ENCODE measurements at regions not wholly inside any gene's neighbourhood (a gene's known extent, or its start where the extent isn't known, plus 50 kb on each side); places are given as distances from the start of the nearest gene placed in this dataset.
"Not testable (repeated sequence)": the region's sequence is repeated elsewhere in the genome, so short reads cannot be mapped to it uniquely, and the experiment has no call there.

- no peaks in the 10 kb centered on the region for H3K27me3 ChIP-seq (ENCODE audit: control insufficient read depth in 2 of 2, insufficient read depth in 2 of 2, low read length in 2 of 2)
- H3K9me3 ChIP-seq (ENCODE audit: control insufficient read depth in 2 of 2, low read length in 2 of 2), result no peaks in the 10 kb centered on the region
- no peak overlapping the region for H3K4me3 ChIP-seq (ENCODE audit: low read length in 2 of 2)
- no peak overlapping the region for H3K9ac ChIP-seq (ENCODE audit: low read depth in 1 of 2, low read length in 2 of 2)
- H3K36me3 ChIP-seq (ENCODE audit: control insufficient read depth in 2 of 2, insufficient read depth in 2 of 2, low read length in 2 of 2), result no peaks in the 10 kb centered on the region
- H3K27ac ChIP-seq (ENCODE audit: low read depth in 2 of 2, low read length in 2 of 2), result no peak overlapping the region
- H3K4me1 ChIP-seq (ENCODE audit: control insufficient read depth in 2 of 2, insufficient read depth in 2 of 2, low read length in 2 of 2), result no peaks in the 10 kb centered on the region
Measured at GRCh38 chr16:82295290-82296201, 125.5 kb upstream of the MPHOSPH6 start.

- Histone ChIP-seq H3K9me3 (ENCODE audit: control insufficient read depth in 2 of 2, low read length in 2 of 2) (no peaks in the 10 kb centered on the region), H3K27me3 (ENCODE audit: control insufficient read depth in 2 of 2, insufficient read depth in 2 of 2, low read length in 2 of 2) (no peaks in the 10 kb centered on the region), H3K4me1 (ENCODE audit: control insufficient read depth in 2 of 2, insufficient read depth in 2 of 2, low read length in 2 of 2) (no peaks in the 10 kb centered on the region), H3K27ac (ENCODE audit: low read depth in 2 of 2, low read length in 2 of 2) (no peak overlapping the region), H3K9ac (ENCODE audit: low read depth in 1 of 2, low read length in 2 of 2) (no peak overlapping the region), H3K36me3 (ENCODE audit: control insufficient read depth in 2 of 2, insufficient read depth in 2 of 2, low read length in 2 of 2) (no peaks in the 10 kb centered on the region), H3K4me3 (ENCODE audit: low read length in 2 of 2) (no peak overlapping the region)
Measured at GRCh38 chr16:82293671-82294070, 123.6 kb upstream of the MPHOSPH6 start.

GRCh38 chr16:82287937-82288336, 117.9 kb upstream of the MPHOSPH6 start:
- Histone ChIP-seq H3K27me3 (ENCODE audit: control insufficient read depth in 2 of 2, insufficient read depth in 2 of 2, low read length in 2 of 2) (no peaks in the 10 kb centered on the region), H3K36me3 (ENCODE audit: control insufficient read depth in 2 of 2, insufficient read depth in 2 of 2, low read length in 2 of 2) (no peaks in the 10 kb centered on the region), H3K4me3 (ENCODE audit: low read length in 2 of 2) (no peak overlapping the region), H3K27ac (ENCODE audit: low read depth in 2 of 2, low read length in 2 of 2) (no peak overlapping the region), H3K9me3 (ENCODE audit: control insufficient read depth in 2 of 2, low read length in 2 of 2) (no peaks in the 10 kb centered on the region), H3K4me1 (ENCODE audit: control insufficient read depth in 2 of 2, insufficient read depth in 2 of 2, low read length in 2 of 2) (no peaks in the 10 kb centered on the region), H3K9ac (ENCODE audit: low read depth in 1 of 2, low read length in 2 of 2) (no peak overlapping the region)

- H3K4me1 ChIP-seq (ENCODE audit: control insufficient read depth in 2 of 2, insufficient read depth in 2 of 2, low read length in 2 of 2), result no peaks in the 10 kb centered on the region
- no peak overlapping the region for H3K9ac ChIP-seq (ENCODE audit: low read depth in 1 of 2, low read length in 2 of 2)
- H3K27me3 ChIP-seq (ENCODE audit: control insufficient read depth in 2 of 2, insufficient read depth in 2 of 2, low read length in 2 of 2), result no peaks in the 10 kb centered on the region
- H3K9me3 ChIP-seq (ENCODE audit: control insufficient read depth in 2 of 2, low read length in 2 of 2), result no peaks in the 10 kb centered on the region
- no peak overlapping the region for H3K4me3 ChIP-seq (ENCODE audit: low read length in 2 of 2)
- H3K36me3 ChIP-seq (ENCODE audit: control insufficient read depth in 2 of 2, insufficient read depth in 2 of 2, low read length in 2 of 2), result no peaks in the 10 kb centered on the region
- H3K27ac ChIP-seq (ENCODE audit: low read depth in 2 of 2, low read length in 2 of 2), result no peak overlapping the region
Measured at GRCh38 chr16:82282662-82283061, 112.6 kb upstream of the MPHOSPH6 start.

- Histone ChIP-seq H3K27me3 (ENCODE audit: control insufficient read depth in 2 of 2, insufficient read depth in 2 of 2, low read length in 2 of 2) (no peaks in the 10 kb centered on the region), H3K4me3 (ENCODE audit: low read length in 2 of 2) (no peak overlapping the region), H3K9ac (ENCODE audit: low read depth in 1 of 2, low read length in 2 of 2) (no peak overlapping the region), H3K4me1 (ENCODE audit: control insufficient read depth in 2 of 2, insufficient read depth in 2 of 2, low read length in 2 of 2) (no peaks in the 10 kb centered on the region), H3K9me3 (ENCODE audit: control insufficient read depth in 2 of 2, low read length in 2 of 2) (no peaks in the 10 kb centered on the region), H3K27ac (ENCODE audit: low read depth in 2 of 2, low read length in 2 of 2) (no peak overlapping the region), H3K36me3 (ENCODE audit: control insufficient read depth in 2 of 2, insufficient read depth in 2 of 2, low read length in 2 of 2) (no peaks in the 10 kb centered on the region)
Measured at GRCh38 chr16:82281544-82281943, 111.5 kb upstream of the MPHOSPH6 start.

- no peak overlapping the region for H3K9ac ChIP-seq (ENCODE audit: low read depth in 1 of 2, low read length in 2 of 2)
- no peak overlapping the region for H3K27ac ChIP-seq (ENCODE audit: low read depth in 2 of 2, low read length in 2 of 2)
- no peak overlapping the region for H3K4me3 ChIP-seq (ENCODE audit: low read length in 2 of 2)
- H3K9me3 ChIP-seq (ENCODE audit: control insufficient read depth in 2 of 2, low read length in 2 of 2), result no peaks in the 10 kb centered on the region
- H3K27me3 ChIP-seq (ENCODE audit: control insufficient read depth in 2 of 2, insufficient read depth in 2 of 2, low read length in 2 of 2), result no peaks in the 10 kb centered on the region
- no peaks in the 10 kb centered on the region for H3K4me1 ChIP-seq (ENCODE audit: control insufficient read depth in 2 of 2, insufficient read depth in 2 of 2, low read length in 2 of 2)
- no peaks in the 10 kb centered on the region for H3K36me3 ChIP-seq (ENCODE audit: control insufficient read depth in 2 of 2, insufficient read depth in 2 of 2, low read length in 2 of 2)
Measured at GRCh38 chr16:82280867-82281266, 110.8 kb upstream of the MPHOSPH6 start.

GRCh38 chr16:82275349-82275748, 105.3 kb upstream of the MPHOSPH6 start:
- H3K9me3 ChIP-seq (ENCODE audit: control insufficient read depth in 2 of 2, low read length in 2 of 2); H3K9ac ChIP-seq (ENCODE audit: low read depth in 1 of 2, low read length in 2 of 2); H3K4me1 ChIP-seq (ENCODE audit: control insufficient read depth in 2 of 2, insufficient read depth in 2 of 2, low read length in 2 of 2); H3K4me3 ChIP-seq (ENCODE audit: low read length in 2 of 2); H3K27me3 ChIP-seq (ENCODE audit: control insufficient read depth in 2 of 2, insufficient read depth in 2 of 2, low read length in 2 of 2); H3K27ac ChIP-seq (ENCODE audit: low read depth in 2 of 2, low read length in 2 of 2); H3K36me3 ChIP-seq (ENCODE audit: control insufficient read depth in 2 of 2, insufficient read depth in 2 of 2, low read length in 2 of 2): not testable (repeated sequence)

- Histone ChIP-seq H3K9me3 (ENCODE audit: control insufficient read depth in 2 of 2, low read length in 2 of 2) (no peaks in the 10 kb centered on the region), H3K36me3 (ENCODE audit: control insufficient read depth in 2 of 2, insufficient read depth in 2 of 2, low read length in 2 of 2) (no peaks in the 10 kb centered on the region), H3K4me3 (ENCODE audit: low read length in 2 of 2) (no peak overlapping the region), H3K27me3 (ENCODE audit: control insufficient read depth in 2 of 2, insufficient read depth in 2 of 2, low read length in 2 of 2) (no peaks in the 10 kb centered on the region), H3K4me1 (ENCODE audit: control insufficient read depth in 2 of 2, insufficient read depth in 2 of 2, low read length in 2 of 2) (no peaks in the 10 kb centered on the region), H3K27ac (ENCODE audit: low read depth in 2 of 2, low read length in 2 of 2) (no peak overlapping the region), H3K9ac (ENCODE audit: low read depth in 1 of 2, low read length in 2 of 2) (no peak overlapping the region)
Measured at GRCh38 chr16:82271636-82272035, 101.6 kb upstream of the MPHOSPH6 start.

- not testable (repeated sequence) for H3K36me3 ChIP-seq (ENCODE audit: control insufficient read depth in 2 of 2, insufficient read depth in 2 of 2, low read length in 2 of 2); H3K9me3 ChIP-seq (ENCODE audit: control insufficient read depth in 2 of 2, low read length in 2 of 2); H3K27ac ChIP-seq (ENCODE audit: low read depth in 2 of 2, low read length in 2 of 2); H3K27me3 ChIP-seq (ENCODE audit: control insufficient read depth in 2 of 2, insufficient read depth in 2 of 2, low read length in 2 of 2); H3K4me1 ChIP-seq (ENCODE audit: control insufficient read depth in 2 of 2, insufficient read depth in 2 of 2, low read length in 2 of 2); H3K9ac ChIP-seq (ENCODE audit: low read depth in 1 of 2, low read length in 2 of 2); H3K4me3 ChIP-seq (ENCODE audit: low read length in 2 of 2)
Measured at GRCh38 chr16:82267675-82268074, 97.7 kb upstream of the MPHOSPH6 start.

GRCh38 chr16:82265809-82266208, 95.8 kb upstream of the MPHOSPH6 start:
- Histone ChIP-seq H3K27me3 (ENCODE audit: control insufficient read depth in 2 of 2, insufficient read depth in 2 of 2, low read length in 2 of 2) (peaks cover 0 to 4% of the 10 kb centered on the region in 2 donors), H3K36me3 (ENCODE audit: control insufficient read depth in 2 of 2, insufficient read depth in 2 of 2, low read length in 2 of 2) (no peaks in the 10 kb centered on the region), H3K9me3 (ENCODE audit: control insufficient read depth in 2 of 2, low read length in 2 of 2) (no peaks in the 10 kb centered on the region), H3K4me3 (ENCODE audit: low read length in 2 of 2) (no peak overlapping the region), H3K9ac (ENCODE audit: low read depth in 1 of 2, low read length in 2 of 2) (no peak overlapping the region), H3K27ac (ENCODE audit: low read depth in 2 of 2, low read length in 2 of 2) (no peak overlapping the region), H3K4me1 (ENCODE audit: control insufficient read depth in 2 of 2, insufficient read depth in 2 of 2, low read length in 2 of 2) (no peaks in the 10 kb centered on the region)
